ENCODE measurements at regions not wholly inside any gene's neighbourhood (a gene's known extent, or its start where the extent isn't known, plus 50 kb on each side); places are given as distances from the start of the nearest gene placed in this dataset.

- DNase-seq (ENCODE audit: low read depth): no peak
These were observed 52.8 kb upstream of the MEIS1 start for GRCh38 chr2:66382091-66382490.

- DNase-seq (ENCODE audit: low read depth): no peak
These were observed 55.5 kb upstream of the MEIS1 start for GRCh38 chr2:66379473-66379872.

- no peak for DNase-seq (ENCODE audit: low read depth)
These were observed 57.1 kb upstream of the MEIS1 start for GRCh38 chr2:66377832-66378231.

DNA sequence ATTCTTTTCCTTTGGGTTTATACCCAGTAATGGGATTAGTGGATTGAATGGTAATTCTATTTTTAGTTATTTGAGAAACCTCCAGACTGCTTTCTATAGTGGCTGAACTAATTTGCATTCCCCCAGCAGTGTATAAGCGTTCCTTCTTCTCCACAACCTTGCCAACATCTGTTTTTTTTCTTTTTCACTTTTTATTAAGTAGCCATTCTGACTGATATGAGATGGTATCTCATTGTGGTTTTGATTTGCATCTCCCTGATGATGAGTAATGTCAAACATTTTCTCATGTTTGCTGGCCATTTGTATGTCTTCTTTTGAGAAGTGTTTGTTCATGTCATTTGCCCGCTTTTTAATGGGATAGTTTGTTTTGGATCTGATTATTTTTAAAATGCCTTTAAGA, 64.1 kb upstream of the MEIS1 start:
- DNase-seq (ENCODE audit: low read depth): peak; percentile 32

GRCh38 chr2:66366619-66367018, 68.3 kb upstream of the MEIS1 start:
- no peak for DNase-seq (ENCODE audit: low read depth)

DNA sequence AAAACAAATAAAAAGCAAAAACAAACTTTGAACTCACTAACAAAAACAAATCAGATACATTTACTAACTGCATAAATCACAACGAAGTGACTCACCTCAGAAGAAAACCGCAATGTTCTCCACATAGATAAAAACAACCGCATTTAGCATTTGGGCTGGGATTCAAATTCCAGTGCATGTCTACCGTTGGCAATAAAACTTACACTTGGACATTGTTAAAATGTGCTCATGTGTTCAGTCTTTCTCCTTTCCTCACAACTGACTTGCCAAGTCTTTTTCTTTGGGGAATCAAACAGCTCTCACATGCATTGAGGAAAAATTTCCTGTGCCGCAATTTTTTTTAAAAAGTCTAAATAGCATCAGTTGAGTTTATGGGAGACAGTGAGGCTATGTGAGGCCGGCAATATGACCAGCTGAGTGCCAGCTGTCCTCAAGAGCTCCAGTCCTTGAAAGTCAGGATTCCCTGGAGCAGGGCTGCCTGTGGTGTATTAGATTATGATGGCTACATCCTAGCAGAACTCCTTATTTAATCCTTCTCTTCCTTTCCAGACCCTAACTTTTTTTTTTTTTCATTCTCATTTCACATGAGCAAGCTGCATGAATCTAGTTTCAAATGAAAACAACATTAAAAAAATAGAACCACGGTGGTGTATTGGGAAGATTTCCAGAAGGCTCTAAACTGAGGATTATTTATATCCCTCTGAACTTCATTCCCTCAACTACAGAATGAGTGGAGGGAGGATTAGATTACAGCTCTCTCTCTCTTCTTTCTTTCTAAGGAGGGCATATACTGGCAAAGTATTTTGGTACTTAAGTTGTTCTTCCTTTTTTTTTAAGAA, 70.2 kb upstream of the MEIS1 start:
- peak; percentile 76 for DNase-seq (ENCODE audit: low read depth)

DNA sequence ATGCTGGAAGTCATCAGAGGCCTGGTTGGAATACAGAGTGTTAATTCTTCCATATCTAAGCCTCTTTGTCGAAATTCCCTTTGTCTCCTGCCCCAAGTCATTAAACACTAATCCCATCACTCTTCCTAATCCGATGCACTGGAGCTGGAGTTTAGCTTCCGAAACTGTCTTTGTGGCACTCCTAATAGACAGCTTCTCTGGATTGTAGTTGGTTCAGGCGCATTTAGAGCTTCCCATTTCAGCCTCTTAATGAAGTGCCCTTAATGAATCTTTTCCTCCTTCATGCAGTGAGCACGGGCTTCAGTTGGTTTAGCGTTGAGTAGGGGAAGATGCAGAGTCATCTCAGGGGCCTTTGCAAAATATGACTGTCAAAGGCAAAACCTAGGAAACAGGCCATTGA, 72.2 kb upstream of the MEIS1 start:
- DNase-seq (ENCODE audit: low read depth): no peak

DNA sequence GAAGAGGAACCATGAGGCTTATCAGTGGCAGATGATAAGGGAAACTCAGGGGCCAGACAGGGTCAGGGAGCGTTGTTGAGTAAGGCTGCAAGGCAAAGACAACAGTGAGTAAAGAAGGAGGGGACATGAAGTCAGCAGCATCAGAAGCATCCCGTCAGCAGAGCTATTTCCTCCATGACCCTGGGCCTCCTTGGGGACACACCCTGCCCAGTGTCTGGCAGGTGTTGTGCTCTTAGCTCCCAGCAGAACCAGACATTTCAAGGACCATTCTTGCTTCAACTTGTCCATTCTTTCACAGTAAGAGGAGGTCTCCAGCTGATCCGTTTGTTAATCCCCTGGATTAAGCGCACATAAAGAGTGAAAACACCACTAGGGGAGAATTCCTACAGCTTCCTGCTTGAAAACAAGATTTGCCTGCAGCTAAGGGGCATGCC, 88.7 kb upstream of the MEIS1 start:
- no peak for DNase-seq (ENCODE audit: low read depth)

GRCh38 chr2:66344087-66344663, 90.8 kb upstream of the MEIS1 start:
- DNase-seq (ENCODE audit: low read depth): no peak

- no peak for DNase-seq (ENCODE audit: low read depth)
These were observed 91.7 kb upstream of the MEIS1 start for GRCh38 chr2:66343259-66343658.

- DNase-seq (ENCODE audit: low read depth): no peak
These were observed 94.4 kb upstream of the MEIS1 start for GRCh38 chr2:66340521-66340920.

- DNase-seq (ENCODE audit: low read depth): peak; percentile 2
These were observed 100.5 kb upstream of the MEIS1 start for GRCh38 chr2:66334237-66335029.

- DNase-seq (ENCODE audit: low read depth): no peak
These were observed 103.7 kb upstream of the MEIS1 start for GRCh38 chr2:66331176-66331575.

GRCh38 chr2:66329081-66329605, 105.8 kb upstream of the MEIS1 start:
- no peak for DNase-seq (ENCODE audit: low read depth)

- DNase-seq (ENCODE audit: low read depth): no peak
These were observed 107.7 kb upstream of the MEIS1 start for GRCh38 chr2:66327066-66327740.

DNA sequence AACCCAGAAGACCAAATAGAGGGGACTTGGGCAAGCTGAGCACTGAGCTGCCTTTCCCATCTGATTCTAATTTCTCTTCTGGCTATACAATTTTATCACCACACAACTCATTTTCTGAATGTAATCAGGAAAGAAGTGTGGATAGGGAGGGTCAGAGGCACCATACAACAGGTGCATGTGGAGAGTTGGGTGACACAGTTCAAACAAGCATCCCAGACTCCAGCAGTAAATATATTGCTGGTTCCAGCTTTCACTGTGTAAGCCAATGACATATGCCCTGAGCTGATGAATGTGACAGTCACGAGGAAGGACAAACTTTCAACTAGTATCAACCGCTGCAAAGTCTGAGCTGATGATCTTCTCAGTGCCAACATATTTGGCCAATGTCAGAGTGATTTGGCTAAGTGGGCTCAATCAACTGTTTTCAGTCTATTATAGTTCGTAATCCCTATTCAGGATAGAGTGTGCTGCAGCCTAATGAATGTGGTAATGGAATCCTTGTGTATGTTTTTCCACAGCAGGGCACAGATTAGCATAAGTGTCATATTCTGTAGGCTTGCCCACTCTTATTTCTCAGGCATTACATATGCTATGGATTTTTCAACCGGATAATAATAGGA, 109.9 kb upstream of the MEIS1 start:
- DNase-seq (ENCODE audit: low read depth): no peak

- no peak for DNase-seq (ENCODE audit: low read depth)
These were observed 110.6 kb upstream of the MEIS1 start for GRCh38 chr2:66324356-66324755.

DNA sequence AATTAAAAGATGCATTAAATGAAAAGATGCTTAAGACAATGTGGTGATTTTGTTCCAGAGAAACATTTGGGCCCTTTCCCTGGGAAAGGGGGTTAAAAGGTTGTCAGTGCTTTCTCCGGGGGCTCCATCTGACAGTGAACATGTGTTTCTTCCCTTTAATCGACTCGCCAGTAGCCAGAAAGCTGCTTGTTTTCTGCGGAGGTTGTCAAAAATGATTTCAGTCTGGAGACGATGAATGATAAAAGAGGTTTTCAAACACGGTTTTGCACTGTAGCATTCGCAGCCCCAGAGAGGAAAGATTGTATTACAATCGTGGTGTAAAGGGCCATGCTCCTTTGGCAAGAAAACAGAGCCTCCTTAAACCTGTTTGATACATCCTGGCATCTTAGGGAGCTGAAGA, 111.5 kb upstream of the MEIS1 start:
- no peak for DNase-seq (ENCODE audit: low read depth)

DNA sequence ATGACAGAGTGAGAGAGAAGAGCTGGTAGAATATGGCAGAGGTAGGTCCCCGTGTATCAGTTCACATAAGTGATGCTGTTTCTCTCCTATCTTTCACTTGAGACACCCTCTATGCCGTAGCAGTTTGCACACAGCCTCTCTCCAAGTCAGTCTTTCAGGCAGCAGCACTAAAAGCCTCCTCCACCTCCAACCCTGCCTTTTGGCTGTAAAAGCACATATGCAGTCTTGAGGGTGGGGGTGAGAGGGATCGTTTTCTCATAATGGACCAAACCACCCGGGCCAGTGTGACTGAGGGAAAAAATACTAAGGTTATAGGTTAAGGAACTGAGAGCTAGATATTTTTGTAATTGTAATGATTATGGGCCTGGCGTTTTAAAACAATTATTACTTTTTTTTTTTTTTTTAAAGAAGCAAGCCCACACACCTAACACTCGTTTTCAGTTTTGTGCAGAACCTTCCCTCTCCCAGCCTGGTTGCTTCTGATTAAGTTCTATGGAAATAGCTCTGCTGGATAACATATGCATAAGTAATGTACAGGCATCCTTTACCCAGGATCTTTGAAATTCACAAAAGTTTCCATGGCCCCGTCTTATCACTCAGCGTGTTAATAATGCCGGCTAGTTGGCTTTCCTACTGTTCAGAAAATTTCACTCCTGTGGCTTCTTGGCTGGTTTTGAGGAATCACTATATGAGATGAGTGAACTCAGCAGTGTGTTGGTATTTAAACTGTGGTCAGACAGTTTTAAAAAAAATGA, 112.2 kb upstream of the MEIS1 start:
- DNase-seq (ENCODE audit: low read depth): no peak

DNA sequence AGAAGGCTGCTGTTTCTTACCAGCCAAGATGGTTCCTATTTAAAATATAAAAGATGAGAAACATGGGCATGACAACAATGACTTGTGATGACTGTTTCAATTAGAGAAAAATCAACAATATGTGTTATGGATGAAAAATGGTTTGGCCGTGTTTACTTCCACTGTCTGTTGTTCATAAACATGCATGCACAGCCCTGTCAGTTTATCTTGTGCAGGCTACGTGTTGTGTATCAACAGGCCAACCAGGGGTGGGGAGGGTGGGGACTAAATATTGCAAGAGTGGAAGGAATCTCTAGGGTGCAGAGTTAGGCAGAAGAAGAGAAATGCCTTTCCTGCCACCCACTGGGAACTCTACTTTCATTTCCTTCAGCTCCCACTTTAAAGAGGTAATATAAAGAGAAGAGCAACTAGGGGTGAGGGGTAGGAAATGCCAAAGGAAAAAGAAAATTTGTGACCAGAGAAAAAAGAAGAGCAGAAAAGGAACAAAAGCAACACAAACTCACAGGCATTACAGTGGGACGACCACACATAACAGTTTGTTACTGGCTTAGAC, 116.8 kb upstream of the MEIS1 start:
- DNase-seq (ENCODE audit: low read depth): no peak

Data from EH (cell line).